ENCODE measurements at regions not wholly inside any gene's neighbourhood (a gene's known extent, or its start where the extent isn't known, plus 50 kb on each side); places are given as distances from the start of the nearest gene placed in this dataset.

- TF ChIP-seq CTCF (IDR thresholded peaks at IDR 0.05) (no peak), POLR2A (IDR thresholded peaks at IDR 0.05) (no peak)
Measured at GRCh38 chr1:5424802-5425703, 567.2 kb downstream of the NPHP4 start.
